ENCODE measurements at regions not wholly inside any gene's neighbourhood (a gene's known extent, or its start where the extent isn't known, plus 50 kb on each side); places are given as distances from the start of the nearest gene placed in this dataset.

DNA sequence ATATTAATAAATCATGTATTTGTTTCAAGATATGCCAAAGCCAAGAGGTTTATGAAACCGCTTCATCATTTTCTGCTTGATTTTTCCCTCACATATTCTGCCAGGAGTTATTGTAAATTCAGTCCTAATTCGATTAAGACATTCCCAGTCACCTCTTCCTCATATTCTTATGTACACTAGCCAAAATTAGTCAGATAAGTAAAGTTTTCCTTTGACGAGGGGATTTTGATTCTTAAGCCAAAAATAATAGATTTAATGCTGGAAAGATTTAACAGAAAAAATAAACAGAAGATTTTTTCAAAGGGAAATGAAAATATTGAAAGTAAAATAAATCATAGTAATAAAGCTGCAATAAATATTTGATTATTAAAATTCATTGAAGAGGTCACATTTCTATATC, 51.0 kb upstream of the VEGFC start:
- intact Hi-C loops (cut with DNase I) = no loop called here
- no peak for DNase-seq (ENCODE audit: low spot score)

DNA sequence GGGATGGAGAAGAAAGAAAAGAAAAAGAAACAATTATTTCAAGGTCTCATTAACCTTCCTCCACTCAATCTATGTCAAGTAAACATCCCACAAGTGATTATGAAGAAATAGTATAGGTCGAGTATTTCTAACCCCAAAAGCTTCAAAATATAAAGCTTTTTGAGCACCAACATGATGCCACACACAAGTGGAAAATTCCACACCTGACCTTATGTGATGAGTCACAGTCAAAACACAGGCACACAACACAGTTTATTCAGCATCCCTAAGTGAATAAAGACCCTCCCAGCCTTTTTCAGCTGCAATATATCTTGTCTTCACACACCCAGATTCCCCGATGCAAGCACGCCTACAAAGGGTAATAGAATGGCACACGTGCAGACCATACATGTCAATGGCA, 51.7 kb upstream of the VEGFC start:
- intact Hi-C loops (cut with DNase I) = no loop called here
- DNase-seq (ENCODE audit: low spot score) = no peak

DNA sequence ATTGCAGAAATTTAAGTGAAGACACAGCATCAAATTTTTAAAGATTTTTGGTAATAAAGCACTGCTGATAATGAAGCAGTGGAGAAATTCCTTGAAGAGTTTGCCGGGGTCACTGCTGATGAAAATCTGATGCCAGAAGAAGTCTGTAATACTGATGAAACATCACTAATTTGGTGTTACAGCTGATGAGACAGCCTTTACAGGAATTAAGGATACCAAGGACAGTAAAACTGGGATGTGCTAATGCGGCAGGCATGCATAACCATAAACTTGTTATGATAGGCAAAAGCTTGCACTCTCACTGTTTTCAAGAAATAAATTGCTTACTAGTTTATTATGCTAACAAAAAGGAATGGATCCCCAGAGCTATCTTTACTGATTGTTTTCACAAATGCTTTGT, 52.9 kb upstream of the VEGFC start:
- DNase-seq (ENCODE audit: low spot score) = no peak
- intact Hi-C loops (cut with DNase I) = no loop called here

DNA sequence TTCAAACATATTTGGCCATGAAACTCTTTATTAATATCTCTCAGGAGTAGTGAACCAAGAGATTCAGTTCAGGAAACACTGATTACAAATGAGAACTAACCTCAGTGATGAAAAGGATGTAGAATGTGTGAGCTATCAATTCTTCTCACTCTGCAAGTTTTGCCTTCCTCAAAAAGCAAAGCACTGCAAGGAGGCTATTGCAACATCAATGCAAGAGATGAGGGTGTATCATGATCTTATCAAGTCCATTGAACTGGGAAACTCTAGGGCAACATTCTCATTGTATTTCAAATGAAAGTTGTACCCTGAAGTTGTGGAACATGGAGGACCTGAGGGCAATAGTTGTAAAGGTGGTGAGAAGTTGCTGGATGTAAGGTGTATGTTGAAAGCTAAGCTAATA, 56.4 kb upstream of the VEGFC start:
- intact Hi-C loops (cut with DNase I) = no loop called here
- DNase-seq (ENCODE audit: low spot score) = no peak

DNA sequence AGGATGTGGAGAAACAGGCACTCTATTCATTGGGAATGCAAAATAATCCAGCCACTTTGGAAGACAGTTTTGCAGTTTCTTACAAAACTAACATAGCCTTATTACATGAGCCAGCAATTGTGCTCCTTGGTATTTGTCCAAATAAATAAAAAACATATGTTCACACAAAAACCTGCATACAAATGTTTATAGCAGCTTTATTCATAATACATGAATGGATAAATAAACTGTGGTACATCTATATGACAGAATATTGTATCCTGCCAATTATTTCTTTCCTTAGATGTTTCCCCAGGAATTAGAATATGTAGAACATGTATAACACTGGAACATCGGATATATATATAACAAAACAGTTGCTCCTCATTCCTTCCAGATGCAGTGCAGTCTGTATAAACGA, 57.7 kb upstream of the VEGFC start:
- intact Hi-C loops (cut with DNase I) = no loop called here
- DNase-seq (ENCODE audit: low spot score) = no peak

DNA sequence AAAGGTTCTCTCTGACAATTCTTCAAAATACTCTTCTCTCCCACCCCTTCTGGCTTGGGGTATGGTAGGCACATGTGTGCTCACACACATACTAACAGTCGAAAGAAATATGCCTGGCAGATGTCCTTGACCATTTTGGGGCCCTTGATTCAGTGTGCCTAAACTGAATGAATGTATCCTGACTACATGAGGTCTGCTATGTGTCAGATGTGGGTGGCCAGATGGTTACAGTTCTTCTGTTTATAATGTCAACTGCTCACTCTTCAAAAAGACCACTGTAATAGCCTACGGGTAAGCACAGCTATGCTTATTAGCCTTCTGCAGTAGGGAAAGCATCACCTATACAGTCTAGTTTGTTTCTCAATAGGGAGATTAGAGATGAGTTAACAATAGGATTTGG, 63.7 kb upstream of the VEGFC start:
- intact Hi-C loops (cut with DNase I) = no loop called here
- no peak for DNase-seq (ENCODE audit: low spot score)

DNA sequence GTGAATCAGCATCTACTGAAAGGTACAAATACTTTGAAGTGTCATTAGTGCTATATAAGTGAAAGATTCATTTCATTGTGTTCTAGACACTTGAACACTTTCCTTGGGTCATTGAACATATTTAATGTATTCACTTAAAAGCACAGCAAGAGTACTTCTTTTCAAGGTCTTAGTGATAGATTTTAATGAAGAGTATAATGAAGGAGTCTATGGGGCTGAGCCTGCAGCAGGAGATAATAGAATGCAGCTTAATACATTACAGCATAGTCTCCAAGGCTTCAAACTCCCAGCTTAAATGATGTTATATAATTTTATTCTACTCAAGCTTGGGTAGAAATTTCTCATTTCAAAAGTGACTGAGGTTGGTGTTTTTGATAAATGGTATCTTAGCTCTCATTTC, 66.1 kb upstream of the VEGFC start:
- DNase-seq (ENCODE audit: low spot score) = no peak
- intact Hi-C loops (cut with DNase I) = no loop called here

DNA sequence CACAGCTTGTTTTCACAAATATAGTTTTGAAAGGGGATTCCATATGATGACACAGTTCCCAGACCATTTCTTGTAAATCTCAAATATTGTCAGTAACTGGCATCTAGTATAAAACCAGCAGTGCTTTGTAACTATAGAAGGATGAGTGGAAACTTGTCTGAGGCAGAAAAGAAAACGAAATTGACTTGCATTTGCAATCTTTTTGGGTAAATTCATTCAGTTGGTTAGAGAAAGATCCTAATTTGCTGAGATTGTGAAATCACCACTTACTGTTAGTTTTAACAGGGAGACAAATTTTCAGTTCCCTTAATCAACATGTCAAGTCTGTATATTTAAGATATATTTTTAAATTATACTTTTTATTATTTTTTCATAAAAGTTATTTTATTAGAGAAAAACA, 71.5 kb upstream of the VEGFC start:
- DNase-seq (ENCODE audit: low spot score) = no peak
- intact Hi-C loops (cut with DNase I) = no loop called here

DNA sequence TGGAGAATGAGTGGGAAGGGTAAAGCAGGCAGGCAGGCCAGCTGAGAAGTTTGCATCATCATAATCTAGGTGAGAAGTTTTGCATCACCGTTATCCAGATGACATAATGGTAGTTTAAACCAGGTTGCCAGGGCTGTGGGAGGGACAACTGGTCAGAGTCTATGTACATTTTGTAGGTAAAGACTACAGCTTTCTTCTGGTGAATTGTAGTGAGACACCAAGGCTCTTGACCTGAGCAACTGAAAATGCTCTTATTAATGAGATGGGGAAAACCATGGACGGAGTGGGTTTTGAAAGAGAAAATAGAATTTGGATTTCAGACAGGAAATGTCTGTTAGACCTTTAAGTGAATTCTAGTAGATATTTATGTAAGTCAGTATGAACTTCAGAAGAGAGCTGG, 76.0 kb upstream of the VEGFC start:
- intact Hi-C loops (cut with DNase I) = no loop called here
- DNase-seq (ENCODE audit: low spot score) = no peak

DNA sequence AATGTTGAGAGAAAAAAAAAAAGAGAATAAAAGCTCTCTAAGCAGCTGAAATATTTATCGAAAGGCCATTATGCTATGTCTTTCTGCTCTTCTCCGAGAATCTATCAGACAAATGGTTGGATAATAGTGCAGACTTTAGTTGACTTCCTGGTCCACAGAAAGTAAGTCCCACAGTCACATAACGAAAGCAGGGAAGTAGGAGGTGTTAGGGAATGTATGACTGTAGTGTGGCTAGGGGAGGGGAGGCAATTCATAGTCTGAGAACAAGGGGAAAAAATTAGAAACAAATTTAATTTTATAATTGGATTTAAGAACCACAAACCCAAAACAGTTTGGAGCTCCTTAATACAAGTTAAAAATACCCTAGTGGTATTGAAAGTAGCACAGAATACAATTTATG, 79.7 kb upstream of the VEGFC start:
- intact Hi-C loops (cut with DNase I) = no loop called here
- no peak for DNase-seq (ENCODE audit: low spot score)

DNA sequence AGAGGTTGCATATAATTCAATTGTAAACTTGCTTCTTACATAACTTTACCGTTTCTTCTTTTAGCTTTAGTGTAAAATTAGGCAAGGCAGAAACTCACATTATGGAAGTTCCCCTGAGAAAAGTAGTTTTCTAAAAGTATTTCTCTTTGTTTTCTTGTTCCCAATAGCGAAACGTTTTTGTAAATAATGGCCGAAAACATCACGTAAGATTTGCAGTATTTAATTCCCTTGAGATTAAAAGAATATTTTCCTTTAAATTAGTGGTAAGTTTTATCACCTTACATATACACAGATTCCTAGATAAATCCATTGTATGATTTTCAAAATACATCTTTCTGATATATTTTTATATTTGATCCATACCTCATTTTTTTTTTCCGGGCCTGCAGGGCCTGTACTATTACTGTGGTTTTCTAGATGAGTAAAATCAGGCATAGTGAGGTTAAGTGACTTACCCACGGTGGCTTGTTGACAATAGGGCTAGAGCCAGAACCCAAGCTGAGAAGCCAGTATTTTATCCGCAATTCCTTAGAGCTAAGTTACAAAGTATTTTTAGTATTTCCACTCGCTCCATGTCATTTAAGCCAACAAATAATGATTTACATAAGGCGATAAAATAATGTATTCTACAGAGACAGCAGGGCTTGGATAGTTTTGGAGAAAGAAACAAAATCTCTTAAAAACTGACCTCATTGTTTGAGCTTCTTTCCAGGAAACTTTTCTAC, 82.2 kb upstream of the VEGFC start:
- intact Hi-C loops (cut with DNase I) = no loop called here
- DNase-seq (ENCODE audit: low spot score) = no peak

DNA sequence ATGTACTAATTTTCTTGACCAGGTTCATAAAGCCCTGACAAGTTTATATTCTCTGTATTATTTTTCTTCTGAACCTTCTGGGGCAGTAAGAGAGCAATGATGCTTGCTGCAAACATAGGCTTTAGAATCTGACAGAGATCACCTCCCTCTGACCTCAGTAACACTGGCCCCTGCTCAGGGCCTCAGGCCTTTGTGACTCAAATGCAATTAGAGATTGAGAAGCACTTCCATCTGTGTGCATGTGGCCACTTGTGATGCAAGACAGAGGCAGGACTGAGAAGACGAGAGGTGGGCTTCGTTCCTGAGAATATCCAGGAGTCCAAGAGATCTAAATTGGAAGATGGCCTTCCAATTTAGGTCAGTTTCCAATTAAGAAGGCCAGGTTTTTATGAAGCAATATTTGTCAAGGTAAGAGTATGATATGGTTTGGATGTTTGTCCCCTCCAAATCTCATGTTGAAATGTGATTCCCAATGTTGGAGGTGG, 82.8 kb upstream of the VEGFC start:
- intact Hi-C loops (cut with DNase I) = no loop called here
- no peak for DNase-seq (ENCODE audit: low spot score)

DNA sequence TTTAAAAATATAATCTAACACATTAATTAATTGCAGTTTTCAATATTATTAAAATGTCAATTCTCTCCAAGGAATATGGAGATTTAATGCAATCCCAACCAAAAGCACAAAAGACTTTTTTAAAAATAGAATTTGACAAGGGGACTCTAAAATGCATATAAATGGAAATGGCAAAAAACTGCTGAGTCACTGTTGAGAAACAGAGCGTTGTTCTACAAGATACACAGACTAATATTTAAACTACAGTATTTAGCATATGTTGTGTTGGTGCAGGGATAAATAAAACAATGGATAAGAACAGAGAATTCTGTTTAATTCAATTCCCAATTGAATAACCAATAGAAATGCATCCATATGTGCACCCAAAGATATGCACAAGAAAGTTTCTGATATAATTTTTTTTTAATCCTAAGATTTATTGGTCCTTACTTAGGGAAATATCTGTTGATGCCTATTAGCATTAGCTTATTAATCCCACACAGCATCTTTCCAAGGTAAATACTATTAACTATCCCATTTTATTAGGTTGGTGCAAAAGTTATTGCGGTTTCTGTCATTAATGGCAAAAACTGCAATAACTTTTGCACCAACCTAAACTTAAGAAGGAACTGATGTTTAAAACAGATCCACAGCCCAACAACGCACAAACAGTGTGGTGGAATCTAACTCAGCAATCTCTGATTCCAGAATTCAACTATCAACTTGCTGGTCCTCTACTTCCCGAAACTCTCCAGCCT, 86.8 kb upstream of the VEGFC start:
- intact Hi-C loops (cut with DNase I) = no loop called here
- no peak for DNase-seq (ENCODE audit: low spot score)

DNA sequence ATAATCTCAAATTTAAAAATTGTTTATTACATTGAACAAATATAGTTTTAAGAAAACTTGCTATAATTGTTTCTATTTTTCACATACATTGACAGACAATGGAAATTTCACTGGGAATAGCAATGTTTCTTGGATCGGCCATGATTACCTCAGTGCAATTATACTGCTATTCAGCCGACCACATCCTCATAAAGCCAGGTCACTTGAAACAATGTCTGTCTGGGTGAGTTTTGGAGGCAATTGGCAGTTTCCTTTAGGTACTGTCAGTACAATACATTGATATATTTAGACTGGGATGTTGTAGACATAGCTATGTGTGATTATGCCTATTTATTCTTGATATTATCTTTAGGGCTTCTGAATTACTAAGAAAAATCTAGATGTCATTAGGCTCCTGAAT, 89.5 kb upstream of the VEGFC start:
- DNase-seq (ENCODE audit: low spot score) = no peak
- intact Hi-C loops (cut with DNase I) = no loop called here

DNA sequence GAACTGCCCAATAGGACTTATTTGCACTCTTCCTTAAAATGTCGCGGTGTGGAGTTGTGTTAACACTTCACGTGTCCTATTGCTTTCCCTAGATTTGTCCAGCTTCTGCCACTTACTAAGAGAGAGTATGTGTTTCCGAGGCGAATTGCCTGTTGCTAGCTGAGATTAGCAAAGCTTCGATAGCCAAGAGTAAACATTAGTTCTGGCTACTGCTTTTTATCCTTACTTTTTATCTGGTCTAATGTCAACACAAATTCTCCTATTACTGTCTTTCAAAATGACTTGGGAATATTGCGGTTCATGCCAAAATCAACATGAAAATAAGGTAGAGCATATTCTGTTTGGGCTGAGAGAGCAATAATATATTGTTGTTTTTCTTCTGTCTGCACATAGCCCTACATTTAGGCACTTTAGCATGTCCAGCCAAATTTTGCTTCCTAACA, 90.4 kb upstream of the VEGFC start:
- intact Hi-C loops (cut with DNase I) = no loop called here
- no peak for DNase-seq (ENCODE audit: low spot score)

DNA sequence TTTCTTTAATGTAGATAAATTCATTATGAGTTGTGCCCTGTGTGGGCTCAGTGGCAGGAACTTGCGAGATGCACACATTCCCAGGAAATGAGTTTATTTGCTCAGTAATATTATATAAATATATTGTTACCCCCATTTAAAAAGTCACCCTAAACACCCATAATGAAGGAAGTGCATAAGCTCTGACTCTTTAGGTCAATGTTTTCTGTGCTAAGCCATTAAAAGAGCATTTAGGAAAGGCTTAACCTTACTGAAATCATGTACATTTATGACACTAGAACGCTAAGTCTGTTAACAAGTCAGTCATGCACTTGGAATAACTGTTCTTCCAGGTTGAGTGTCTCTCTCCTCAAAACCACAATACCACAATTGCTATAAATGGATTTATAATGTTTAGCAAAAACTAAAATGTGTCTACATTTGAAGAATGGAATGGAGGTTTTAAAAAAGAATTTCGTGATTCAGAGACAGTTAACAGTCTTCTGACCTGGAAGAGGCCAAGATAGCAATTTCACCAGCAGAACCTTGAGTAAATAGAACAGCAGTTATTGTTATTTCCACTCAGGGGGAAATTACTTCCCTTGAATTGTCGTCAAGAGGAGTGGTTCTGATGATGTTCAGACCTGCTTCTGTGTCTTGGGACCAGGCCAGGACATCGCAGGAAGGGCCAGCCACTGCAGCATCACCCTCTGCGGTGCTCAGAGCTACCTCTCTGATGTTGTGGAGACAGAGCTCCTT, 91.1 kb upstream of the VEGFC start:
- no peak for DNase-seq (ENCODE audit: low spot score)
- intact Hi-C loops (cut with DNase I) = loop anchor here in 1 of 2 donors (1.0 kb wide), 1 partner anchor 24 kb away; no protein-coding TSS in a partner anchor

DNA sequence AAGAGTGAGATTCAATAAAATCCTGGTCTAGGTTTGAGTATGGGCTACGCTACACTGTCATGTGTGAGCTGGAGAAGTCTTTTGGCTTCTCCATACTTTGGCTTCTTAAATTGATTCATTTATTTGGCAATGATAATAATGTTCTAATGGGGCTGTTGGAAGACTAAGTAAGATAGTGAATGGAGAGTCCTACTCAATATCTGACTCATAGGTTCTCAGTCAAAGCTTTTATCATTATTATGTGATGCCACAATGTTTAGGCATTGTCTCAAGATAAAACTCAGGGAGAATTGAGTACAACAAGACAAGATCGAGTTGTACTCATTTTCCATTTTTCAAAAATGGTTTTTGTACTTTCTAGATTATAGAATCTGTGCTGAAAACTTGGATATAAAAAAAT, 92.5 kb upstream of the VEGFC start:
- intact Hi-C loops (cut with DNase I) = no loop called here
- DNase-seq (ENCODE audit: low spot score) = no peak

DNA sequence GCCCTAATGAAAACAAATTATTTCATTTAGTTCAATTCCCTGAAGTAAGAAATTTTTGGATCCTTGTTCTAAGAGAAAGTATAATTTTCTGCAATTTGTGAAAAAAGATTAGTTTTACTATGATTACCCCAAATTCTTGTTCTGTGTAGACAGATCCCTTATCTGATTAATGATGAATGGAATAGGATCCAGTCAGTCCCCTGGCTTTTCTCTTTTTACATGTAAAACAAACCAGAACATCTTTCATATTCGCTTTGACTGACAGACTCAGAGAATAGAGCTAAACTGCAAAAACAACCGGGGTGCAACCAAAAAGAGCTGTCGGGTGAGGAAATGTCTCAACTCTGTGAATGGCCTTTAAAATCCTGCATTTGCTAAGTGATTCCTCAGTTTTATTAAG, 93.4 kb upstream of the VEGFC start:
- DNase-seq (ENCODE audit: low spot score) = no peak
- intact Hi-C loops (cut with DNase I) = no loop called here

DNA sequence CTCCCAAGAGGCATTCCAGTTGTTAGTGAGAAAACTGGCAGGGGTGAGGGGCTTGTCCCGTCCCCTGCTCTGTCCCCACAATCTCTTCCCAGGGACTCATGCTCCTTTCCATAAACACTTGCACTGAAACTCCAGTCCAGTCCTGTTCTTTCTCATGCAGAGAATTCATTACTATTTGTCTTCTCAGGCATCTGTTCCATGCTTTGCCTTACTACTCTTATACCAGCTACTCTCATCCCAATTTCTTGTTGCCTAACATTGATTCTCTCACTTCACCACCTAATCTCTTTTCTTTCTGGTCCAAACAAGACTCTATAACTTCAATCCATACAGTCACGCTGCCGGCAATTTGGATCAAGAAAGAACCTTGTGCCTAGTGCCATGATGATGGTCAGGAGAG, 97.1 kb upstream of the VEGFC start:
- intact Hi-C loops (cut with DNase I) = no loop called here
- DNase-seq (ENCODE audit: low spot score) = no peak

DNA sequence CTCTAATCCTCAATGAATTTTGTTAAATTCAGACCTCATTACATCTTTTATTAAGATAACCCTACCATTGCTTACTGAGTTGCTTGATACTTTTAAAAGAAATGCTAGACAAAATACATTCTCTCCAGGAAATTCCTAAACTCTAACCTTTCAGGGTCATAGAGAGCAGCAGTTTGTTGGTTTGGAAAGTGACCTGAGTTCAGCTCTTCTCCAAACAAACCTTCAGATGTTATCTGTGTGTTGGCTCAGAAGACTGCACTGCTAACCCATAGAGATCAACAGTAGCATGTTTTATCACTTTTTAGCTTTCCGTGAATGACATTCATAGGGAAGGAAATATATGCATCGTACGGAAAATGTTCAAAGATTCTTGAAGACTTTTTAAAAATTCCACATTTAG, 101.8 kb upstream of the VEGFC start:
- intact Hi-C loops (cut with DNase I) = no loop called here
- no peak for DNase-seq (ENCODE audit: low spot score)

Measured in posterior vena cava (tissue), 2 donors.